GM19463 (cell line): ENCODE measurements at regions not wholly inside any gene's neighbourhood (a gene's known extent, or its start where the extent isn't known, plus 50 kb on each side); places are given as distances from the start of the nearest gene placed in this dataset.
"Not testable (repeated sequence)": the region's sequence is repeated elsewhere in the genome, so short reads cannot be mapped to it uniquely, and the experiment has no call there.

ENCODE experiments used
- ATAC-seq: cut with Tn5 transposase; IDR thresholded peaks from one replicate; pipeline ENCODE4 v1.9.1; 2021; ENCODE audit warnings: mild to moderate bottlenecking, moderate library complexity; ENCODE audit not compliant: unreplicated experiment

DNA sequence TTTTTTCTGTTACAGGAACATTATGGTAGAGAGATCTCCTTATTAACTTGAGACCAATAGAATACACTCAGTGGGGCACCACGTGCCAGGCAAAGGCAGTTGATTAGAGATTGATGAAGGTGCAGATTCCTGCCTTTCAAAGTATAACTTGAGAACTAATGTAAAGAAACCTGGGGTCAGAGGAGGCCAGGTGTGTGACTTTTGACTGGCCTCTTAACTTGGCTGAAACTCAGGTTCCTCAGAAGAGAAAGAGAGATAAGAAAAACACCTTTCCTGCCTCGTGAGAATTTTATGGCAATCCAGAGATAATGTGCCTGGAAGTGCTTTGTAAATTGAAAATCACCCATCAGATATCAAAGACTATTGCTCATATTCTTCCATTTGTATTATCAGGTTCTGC is 110.7 kb upstream of the GZMB start:
- ATAC-seq, result no peak

DNA sequence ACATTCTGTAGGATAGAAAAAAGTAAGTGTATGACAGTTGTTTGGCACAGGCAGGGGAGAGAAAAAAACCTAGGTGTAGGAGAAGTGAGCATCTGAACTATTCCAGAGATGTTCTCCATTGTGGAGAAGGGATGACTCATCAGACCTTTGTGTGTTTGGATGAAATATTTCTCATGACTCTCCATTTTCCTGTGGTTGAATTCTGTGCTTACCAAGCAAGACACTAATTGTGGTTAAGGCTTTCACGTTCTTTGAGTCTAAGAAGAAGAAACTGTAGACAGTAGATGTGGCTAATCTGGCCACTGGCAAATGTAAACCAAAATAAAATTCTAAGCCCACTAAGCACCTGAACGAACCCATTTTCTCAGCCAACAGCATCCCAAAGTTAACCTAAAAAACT is 107.9 kb upstream of the GZMB start:
- no peak for ATAC-seq

DNA sequence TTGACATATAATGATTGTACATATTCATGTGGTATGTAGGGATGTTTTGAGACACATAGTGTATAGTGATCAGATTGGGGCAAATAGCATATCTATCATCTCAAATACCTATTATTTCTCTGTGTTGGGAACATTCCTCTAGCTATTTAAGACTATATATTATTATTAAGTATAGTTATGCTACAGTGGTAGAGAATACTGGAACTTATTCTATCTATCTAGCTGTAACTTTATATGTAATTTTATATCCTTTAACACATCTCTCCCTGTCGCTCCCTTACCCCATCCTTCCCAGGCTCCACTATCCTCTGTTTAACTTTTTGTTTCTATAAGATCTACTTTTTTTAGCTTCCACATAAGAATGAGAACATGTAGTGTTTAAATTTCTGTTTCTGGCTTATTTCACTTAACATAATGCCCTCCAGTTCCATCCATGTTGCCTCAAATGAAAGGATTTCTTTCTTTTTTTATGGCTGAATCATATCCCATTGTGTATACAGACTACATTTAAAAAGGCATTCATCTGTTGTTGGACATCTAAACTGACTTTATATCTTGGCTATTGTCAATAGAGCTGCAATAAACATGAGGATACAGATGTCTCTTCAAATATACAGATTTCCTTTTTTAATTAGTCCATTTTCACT is 102.1 kb upstream of the GZMB start:
- no peak for ATAC-seq

DNA sequence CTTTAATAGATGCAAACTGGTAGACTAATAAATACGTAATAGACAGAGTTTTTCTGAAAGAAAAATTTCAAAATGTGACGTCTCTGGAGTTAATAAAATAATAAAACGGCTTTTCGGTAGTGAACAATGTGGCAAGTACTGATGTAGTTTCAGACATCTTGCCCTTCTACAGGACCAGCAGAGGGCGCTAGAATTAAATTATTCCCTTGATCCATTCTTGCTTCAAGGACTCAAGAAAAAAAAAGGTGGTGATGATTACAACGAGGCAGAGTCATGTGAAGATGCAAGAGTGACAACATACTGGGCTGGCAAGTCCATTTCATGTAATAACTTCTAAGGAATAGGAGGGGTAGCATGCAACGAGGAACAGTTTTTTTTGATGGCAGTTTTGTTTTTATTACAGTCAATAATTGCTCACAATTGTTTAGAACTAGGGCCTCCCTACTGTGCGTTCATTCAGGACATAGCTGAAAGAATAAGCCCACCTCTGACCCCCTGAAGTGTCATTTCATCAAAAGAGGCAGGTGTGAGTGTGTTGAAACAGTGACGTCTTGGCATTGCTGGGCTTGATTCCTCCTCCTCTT is 101.0 kb upstream of the GZMB start:
- ATAC-seq, result no peak

DNA sequence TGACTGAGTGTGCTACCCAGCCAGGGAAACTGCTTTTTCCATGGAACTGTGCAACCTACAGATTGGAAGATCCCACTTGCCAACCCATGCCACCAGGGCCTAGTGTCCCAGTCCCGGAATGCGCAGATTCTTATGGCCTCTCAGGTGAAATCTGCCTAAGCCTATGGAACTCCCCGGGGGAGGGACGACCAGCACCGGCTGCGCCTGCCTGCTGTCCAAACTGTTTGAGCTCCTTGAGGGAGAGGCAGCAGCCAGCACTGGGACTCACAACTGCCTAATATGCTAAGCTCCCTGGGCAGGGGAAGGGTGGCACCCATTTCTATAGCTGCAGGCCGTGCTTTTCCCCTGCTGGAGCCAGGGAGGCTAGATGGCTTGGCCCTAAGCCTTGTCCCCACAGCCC is 92.5 kb upstream of the GZMB start:
- ATAC-seq, result no peak

DNA sequence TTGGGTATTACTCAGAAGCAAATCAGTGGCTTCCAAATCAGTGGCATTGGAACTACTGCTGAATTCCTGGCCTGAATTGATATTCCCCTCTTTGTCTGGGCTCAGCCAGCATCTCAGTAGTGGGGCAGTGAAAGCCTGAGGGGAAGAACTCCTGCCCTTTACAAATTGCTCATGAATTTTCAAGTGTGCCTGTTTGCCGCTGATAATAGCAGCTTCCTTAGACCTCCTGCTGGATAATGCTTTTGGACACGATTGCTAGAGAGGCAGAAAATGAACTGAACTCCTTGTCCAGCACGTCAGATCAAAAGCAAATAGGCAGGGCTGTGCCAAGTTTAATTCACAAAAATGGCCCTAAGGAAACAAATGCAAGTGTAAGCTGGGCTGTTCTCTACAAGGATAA is 91.3 kb upstream of the GZMB start:
- no peak for ATAC-seq

DNA sequence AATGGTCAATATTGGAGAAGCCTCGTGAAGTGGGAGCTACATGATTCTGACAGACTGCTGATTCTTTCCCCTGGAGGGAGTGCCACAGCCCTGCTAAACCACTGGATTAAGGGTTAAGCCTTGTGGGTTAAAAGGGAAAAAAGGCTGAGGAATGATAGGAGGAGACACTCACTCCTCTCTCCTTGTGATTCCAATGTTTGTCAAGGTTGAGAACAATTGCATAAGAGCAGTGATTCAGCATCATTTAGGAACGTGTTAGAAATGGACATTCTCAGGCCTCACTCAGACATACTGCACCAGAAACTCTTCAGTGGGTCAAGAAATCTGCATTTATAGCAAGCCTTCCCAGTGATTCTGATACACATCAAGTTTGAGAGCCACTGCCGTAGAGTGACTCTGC is 87.8 kb upstream of the GZMB start:
- ATAC-seq, result no peak

DNA sequence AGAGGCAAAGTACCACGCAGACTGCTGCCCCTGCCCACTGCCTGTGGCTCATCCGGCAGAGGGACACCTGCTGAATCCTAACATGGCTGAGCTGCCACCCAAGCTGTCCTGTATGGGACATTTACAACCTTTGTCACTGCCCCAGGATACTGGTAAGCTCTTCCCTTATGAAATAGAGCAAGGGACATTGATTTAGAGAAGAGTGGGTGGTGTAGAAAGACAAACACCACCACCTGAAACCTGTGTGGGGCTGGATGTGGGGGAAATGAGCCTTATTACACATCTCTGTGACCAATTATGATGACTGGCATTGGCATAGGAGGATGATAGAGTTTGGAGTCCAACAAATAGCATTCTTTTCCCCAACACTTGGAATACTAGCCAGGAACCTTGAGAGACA is 81.2 kb upstream of the GZMB start:
- ATAC-seq, result no peak

DNA sequence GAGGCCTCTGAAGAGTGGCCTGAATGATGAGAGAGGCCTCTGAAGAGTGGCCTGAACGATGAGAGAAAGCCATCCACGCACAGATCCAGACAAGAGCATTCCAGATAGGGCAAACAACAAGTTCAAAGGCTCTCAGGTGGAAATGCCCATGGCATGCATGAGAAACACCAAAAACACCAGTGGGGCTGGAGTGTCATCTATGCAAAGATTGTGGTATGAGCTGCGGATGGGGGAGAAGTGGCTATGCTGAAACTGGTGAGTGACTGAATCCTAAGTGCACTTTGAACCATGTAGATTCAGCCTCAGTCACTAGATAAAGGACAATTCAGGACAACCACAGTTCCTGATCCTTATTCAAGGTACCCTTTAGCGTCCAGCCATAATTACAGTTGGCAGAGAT is 79.4 kb upstream of the GZMB start:
- peak; percentile 74 for ATAC-seq

DNA sequence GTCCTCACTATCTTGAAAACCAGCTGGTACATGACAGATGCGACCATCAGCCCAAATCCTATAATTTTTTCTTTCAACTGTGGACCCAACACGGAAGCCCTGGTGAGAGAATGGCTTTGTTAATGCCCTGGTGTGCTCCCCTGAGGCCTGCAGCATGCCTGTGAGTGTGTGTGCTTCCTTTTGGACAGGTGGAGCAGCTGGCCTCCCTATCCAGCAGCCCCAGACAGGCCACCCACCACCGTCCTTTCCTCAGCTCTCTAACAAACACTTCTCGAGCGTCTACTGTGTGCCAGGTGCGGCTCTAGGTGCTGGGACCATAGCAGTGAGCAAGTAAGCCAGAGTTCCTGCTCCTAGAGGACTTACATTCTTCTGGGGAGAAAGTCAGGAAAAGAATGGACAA is 78.9 kb upstream of the GZMB start:
- peak; percentile 25 for ATAC-seq

DNA sequence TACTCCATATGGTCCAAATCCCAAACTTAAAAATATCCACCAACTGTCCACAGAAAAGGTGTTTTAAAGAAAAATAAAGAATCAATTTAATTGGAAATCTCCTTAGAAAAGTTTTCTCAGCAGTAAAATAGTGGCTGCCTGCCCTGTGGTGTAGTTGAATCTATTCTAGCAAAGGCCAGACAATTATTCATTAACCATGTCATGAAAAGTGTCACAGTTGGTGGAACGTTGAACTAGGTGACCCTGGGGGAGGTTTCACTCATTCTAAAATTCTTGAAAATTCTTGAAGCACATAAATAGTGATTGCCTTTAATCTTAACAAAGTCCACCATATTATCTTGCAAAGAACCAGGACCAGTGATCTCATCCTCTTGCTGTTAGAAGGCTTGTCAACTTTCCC is 78.4 kb upstream of the GZMB start:
- peak; percentile 24 for ATAC-seq

DNA sequence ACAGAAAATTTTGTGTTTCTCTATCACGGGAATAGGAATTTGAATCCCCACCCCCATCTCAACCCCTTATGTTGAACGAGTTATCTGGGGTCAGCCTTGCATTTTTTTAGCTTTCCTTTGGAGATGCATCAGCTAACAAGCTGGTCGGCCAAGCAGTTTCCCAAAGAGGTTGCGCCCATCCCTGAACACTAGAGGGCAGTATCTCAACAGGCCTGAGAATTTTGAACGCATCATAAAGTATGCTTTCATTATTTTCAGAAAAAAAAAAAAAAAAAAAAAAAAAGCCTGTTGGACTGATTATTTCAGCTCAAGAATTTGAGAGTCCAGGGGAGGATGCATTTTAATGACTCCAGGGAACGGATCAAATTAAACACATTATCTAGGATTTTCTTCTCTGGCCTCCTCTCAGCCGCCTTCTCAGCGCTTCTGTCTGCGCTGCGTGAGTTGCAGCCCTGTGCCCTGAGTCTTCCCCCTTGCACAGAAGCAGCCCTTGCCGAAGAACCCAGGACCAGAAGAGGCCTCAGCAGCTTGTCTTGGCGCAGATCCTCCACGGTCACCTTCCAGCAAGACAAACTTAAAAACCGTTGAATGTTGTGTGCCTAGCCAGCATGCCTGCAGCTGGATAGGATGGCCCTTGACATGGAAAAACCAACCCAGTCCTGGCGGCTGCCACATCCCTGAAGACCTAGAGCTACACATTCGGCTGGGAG is 76.6 kb upstream of the GZMB start:
- ATAC-seq, result no peak

DNA sequence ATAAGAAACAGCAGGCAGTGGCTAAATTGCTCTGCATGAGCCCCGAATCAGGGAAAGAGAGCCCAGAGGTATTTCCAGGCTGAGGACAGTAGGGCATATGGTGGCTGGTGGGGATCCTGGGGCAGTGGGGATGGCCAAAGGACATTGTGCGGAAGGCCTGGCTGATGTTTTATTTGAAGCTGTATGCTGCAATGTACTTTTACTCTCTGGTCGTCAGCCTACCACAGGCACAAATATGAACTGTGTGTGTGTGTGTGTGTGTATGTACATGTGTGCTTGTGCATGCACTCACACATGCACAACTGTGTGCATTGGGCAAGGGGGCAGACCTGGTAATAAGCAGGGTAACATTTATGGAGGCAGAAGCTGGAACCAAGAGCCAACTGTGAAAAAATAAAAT is 74.7 kb upstream of the GZMB start:
- ATAC-seq, result no peak

DNA sequence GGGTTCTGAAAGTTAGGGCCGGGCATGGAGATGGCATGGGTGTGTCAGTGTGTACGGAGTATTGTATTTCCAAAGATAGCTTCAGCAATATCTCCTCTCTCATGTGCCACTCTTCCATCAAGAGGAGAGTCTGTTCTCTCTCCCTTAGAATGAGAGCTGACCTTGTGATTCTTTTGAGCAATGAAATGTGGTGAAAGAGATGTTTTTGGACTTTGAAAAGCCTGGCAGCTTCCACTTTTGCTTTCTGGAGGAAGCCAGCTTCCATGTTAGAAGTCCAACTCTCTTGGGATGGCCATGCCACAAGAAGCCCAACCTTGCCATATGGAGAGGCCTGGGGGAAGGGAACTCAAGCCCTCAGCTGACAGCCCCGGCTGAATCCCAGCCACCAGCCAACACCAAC is 72.4 kb upstream of the GZMB start:
- ATAC-seq, result no peak

DNA sequence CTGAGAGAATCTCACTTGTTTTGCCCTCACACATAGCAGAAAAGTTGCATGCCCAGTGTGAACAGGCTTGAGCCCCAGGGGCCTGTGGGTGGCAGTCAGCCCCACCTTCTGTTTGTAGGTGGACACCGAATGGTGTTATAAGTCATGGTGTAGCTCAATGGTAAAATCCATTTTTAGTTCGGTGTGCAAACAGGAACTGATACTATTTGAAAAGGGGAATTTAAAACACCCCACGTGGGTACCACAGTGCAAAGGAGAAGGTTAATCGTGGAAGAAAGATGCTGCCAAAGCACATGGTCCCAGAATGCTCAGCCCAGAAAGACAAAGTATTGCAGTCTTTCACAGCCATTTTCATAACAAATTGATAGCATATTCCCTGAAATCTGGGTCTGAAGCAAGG is 71.8 kb upstream of the GZMB start:
- ATAC-seq, result peak; percentile 86

DNA sequence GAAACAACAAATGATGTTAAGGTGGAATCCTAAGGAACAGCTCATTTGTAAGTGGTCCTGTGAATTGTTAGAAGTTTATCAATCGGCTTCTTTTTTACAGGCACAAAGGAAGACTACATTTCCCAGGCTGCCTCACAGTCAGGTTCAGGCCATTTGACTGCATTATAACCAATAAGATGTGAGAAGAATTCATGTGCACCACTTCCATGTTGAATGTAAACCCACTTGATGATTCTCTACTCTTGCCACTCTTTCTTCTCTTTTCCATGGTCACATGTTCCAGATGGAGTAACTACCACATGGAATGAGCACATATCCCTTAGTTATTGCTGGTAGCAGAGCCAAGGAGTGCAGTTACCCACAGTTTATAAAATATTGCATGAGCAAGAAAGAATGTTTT is 67.1 kb upstream of the GZMB start:
- no peak for ATAC-seq

DNA sequence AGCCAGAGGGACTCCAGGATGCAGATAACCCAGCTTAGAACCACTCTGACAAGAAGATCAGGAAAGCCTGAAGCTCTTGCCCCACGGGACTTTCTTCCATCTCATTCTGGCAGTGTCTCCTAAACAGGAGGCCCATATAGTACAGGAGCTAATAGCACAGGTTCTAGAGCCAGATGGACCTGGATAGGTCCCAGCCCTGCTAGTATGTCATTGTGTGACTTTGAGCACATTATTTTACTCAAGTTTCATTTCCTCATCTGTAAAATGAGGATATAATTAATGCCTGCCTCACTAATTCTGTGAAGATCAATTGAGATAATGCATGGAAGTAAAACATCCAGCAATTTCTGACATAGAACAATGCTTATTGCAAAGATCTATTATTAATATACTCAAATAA is 66.5 kb upstream of the GZMB start:
- no peak for ATAC-seq

DNA sequence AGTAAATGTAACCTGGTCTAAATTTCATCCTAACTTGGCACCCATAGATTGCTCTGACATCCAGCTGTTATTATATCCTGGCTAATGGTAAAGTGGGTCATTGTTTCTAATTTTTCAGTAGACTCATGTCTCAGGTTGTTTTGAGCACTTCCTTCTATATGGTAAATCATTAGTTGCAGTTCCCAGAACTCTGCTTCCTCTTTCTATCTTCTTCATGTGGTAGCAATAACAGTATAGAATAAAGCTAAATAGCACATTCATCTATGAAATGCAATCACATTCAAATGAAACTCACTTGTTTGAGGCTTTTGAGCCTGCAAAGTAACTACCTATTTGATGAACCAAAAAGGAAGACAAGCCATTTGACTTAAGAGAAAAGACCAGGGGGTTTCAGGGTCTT is 65.1 kb upstream of the GZMB start:
- ATAC-seq, result peak; percentile 42

DNA sequence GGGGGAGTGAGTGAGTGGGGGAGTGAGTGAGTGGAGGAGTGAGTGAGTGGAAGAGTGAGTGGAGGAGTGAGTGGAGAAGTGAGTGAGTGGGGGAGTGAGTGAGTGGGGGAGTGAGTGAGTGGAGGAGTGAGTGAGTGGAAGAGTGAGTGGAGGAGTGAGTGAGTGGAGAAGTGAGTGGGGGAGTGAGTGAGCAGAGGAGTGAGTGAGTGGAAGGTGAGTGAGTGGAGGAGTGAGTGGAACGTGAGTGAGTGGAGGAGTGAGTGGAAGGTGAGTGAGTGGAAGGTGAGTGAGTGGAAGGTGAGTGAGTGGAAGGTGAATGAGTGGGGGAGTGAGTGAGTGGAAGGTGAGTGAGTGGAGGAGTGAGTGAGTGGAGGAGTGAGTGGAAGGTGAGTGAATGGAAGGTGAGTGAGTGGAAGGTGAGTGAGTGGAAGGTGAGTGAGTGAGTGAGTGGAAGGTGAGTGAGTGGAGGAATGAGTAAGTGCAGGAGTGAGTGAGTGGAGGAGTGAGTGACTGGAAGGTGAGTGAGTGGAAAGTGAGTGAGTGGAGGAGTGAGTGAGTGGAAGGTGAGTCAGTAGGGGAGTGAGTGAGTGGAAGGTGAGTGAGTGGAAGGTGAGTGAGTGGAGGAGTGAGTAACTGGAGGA is 62.4 kb upstream of the GZMB start:
- ATAC-seq, result not testable (repeated sequence)

DNA sequence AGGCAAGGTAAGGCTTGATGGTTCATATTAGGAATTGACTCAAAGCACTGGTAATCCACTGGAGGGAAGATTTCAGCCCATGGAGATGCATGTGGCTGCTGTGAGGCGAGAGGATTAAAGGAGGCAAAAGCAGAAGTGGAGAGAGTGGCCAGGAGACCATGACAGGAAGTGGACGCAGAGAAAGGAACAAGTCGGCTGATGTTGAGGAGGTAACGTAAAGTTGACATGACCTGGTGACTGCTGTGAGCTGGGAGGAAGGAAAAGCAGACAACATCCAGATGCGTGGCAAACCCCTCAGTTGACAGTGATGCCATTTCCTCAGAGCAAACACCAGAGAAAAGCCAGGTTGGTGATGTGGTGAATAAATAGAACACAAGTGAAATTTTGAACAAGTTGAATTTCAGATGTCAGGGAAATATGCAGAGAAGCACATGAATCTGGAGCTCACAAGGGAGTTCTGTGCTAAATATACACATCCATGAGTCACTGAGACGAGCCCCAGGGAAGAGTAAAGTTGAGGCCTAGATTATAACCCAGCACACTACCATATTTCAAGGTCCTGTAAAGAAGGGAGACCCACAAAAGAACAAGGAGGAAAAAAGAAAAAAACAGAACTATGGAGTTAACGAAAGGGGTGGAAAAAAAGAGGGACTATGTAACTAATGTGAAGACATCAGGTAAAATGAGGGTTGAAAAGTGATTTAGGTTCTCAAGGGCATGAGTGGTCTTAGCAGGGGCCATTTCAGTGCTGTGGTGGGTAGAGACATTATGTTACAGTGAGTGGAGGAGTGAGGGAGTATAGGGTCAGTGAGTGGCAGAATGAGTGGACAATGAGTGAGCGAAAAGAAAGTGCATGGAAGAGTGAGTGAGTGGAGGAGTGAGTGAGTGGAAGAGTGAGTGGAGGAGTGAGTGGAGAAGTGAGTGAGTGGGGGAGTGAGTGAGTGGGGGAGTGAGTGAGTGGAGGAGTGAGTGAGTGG is 61.6 kb upstream of the GZMB start:
- peak; percentile 33 for ATAC-seq

DNA sequence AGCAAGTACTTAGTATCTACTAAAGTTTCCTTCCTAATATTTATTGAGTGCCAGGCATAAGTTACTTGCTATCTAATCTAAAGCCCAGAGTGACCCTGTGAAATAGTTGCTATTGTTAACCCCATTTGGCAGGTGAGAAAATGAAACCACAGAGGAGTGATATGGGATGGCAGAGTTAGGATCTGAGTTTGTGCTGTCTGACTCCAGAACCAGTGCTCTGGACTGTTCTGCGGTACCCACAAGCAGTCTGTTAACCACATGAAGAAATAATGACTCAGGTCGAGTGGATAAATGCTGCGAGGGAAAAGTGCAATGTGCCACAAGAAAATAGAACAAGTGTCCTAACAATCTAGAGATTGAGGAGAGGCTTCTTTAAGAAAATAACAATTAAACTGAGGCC is 60.7 kb upstream of the GZMB start:
- ATAC-seq, result no peak
